HEK293 (cell line): ENCODE measurements at regions not wholly inside any gene's neighbourhood (a gene's known extent, or its start where the extent isn't known, plus 50 kb on each side); places are given as distances from the start of the nearest gene placed in this dataset.

Experiments used
- CTCF ChIA-PET: fragments of 350-600 bp; formaldehyde crosslinking; extraction: SDS; loops from one replicate; lab custom pipeline; 2021; ENCODE audit warnings: antibody characterized with exemption; lab: Yijun Ruan, JAX
- POLR2A ChIA-PET: fragments of 300-600 bp; formaldehyde crosslinking; extraction: SDS; loops from one replicate; lab custom pipeline; 2020; ENCODE audit warnings: antibody characterized with exemption, inconsistent platforms; lab: Yijun Ruan, JAX
- H3K27ac ChIP-seq: fragments of 200-500 bp; sonication (Bioruptor generic); 2 replicates; pipeline ENCODE4 v1.5.1; 2014; ENCODE audit warnings: low read depth, low read length, control low read depth, inconsistent platforms; ENCODE audit errors: extremely low read depth
- H3K36me3 ChIP-seq, 2 experiments: fragments of 200-500 bp in 1 of 2; sonication (Bioruptor generic) in 1 of 2; 1 replicate in 1 of 2; 2 replicates in 1 of 2; pipeline ENCODE4 v1.5.1; 2014 to 2017; ENCODE audit warnings: inconsistent platforms in 2 of 2, low read length in 2 of 2; ENCODE audit not compliant: control insufficient read depth in 2 of 2, insufficient read depth in 1 of 2
- H3K4me1 ChIP-seq: fragments of 200-500 bp; sonication (Bioruptor generic); 2 replicates; pipeline ENCODE4 v1.5.1; 2014; ENCODE audit warnings: mild to moderate bottlenecking, low read length, inconsistent platforms; ENCODE audit not compliant: control insufficient read depth, insufficient read depth
- H3K4me3 ChIP-seq: 2 replicates; pipeline ENCODE4 v1.5.1; 2011; ENCODE audit warnings: low read depth, mild to moderate bottlenecking, control low read depth, low read length, moderate library complexity
- H3K9me3 ChIP-seq: fragments of 200-500 bp; sonication (Bioruptor generic); 2 replicates; pipeline ENCODE4 v1.5.1; 2014; ENCODE audit warnings: low read depth, low read length, inconsistent platforms; ENCODE audit not compliant: control insufficient read depth, insufficient read depth
- FEZF1 ChIP-seq: fragments of 450-650 bp; formaldehyde crosslinking; IDR thresholded peaks from 2 replicates; pipeline ENCODE4 v1.5.1; 2016; ENCODE audit warnings: missing biosample characterization, missing genetic modification characterization
- GFI1B ChIP-seq: fragments of 450-650 bp; formaldehyde crosslinking; IDR thresholded peaks from 2 replicates; pipeline ENCODE4 v1.5.1; 2016; ENCODE audit warnings: missing biosample characterization, missing genetic modification characterization
- GLI4 ChIP-seq: fragments of 450-650 bp; formaldehyde crosslinking; IDR thresholded peaks from 2 replicates; pipeline ENCODE4 v1.5.1; 2016; ENCODE audit warnings: missing biosample characterization, missing genetic modification characterization
- SCRT1 ChIP-seq: fragments of 450-650 bp; formaldehyde crosslinking; IDR thresholded peaks from 2 replicates; pipeline ENCODE4 v1.5.1; 2016; ENCODE audit warnings: missing biosample characterization, missing genetic modification characterization, borderline replicate concordance
- ZNF10 ChIP-seq: fragments of 450-650 bp; formaldehyde crosslinking; IDR thresholded peaks from 2 replicates; pipeline ENCODE4 v1.5.1; 2017; ENCODE audit warnings: missing biosample characterization, missing genetic modification characterization
- ZNF24 ChIP-seq: fragments of 450-650 bp; formaldehyde crosslinking; IDR thresholded peaks from 2 replicates; pipeline ENCODE4 v1.5.1; 2016; ENCODE audit warnings: missing biosample characterization, missing genetic modification characterization
- ZNF302 ChIP-seq: fragments of 450-650 bp; formaldehyde crosslinking; IDR thresholded peaks from 2 replicates; pipeline ENCODE4 v1.5.1; 2016; ENCODE audit warnings: missing biosample characterization, missing genetic modification characterization, low read depth
- ZNF423 ChIP-seq: fragments of 450-650 bp; formaldehyde crosslinking; IDR thresholded peaks from 2 replicates; pipeline ENCODE4 v1.5.1; 2016; ENCODE audit warnings: missing biosample characterization, missing genetic modification characterization
- ZNF560 ChIP-seq: fragments of 450-650 bp; formaldehyde crosslinking; IDR thresholded peaks from 2 replicates; pipeline ENCODE4 v1.5.1; 2017; ENCODE audit warnings: missing biosample characterization, missing genetic modification characterization, borderline replicate concordance
- ZNF571 ChIP-seq: fragments of 450-650 bp; formaldehyde crosslinking; IDR thresholded peaks from 2 replicates; pipeline ENCODE4 v1.5.0; 2017; ENCODE audit warnings: missing biosample characterization, missing genetic modification characterization
- ZNF785 ChIP-seq: fragments of 450-650 bp; formaldehyde crosslinking; IDR thresholded peaks from 2 replicates; pipeline ENCODE4 v1.5.1; 2016; ENCODE audit warnings: missing biosample characterization, missing genetic modification characterization
- ZXDB ChIP-seq: fragments of 450-650 bp; formaldehyde crosslinking; IDR thresholded peaks from 2 replicates; pipeline ENCODE4 v1.5.1; 2016; ENCODE audit warnings: missing biosample characterization, missing genetic modification characterization
- TF ChIP-seq, protein P1 (sequence below): fragments of 450-650 bp; formaldehyde crosslinking; IDR thresholded peaks from 2 replicates; pipeline ENCODE4 v1.5.1; 2017; ENCODE audit warnings: missing biosample characterization, missing genetic modification characterization
- TF ChIP-seq, protein P2 (sequence below): fragments of 450-650 bp; formaldehyde crosslinking; IDR thresholded peaks from 2 replicates; pipeline ENCODE4 v1.5.1; 2017; ENCODE audit warnings: missing biosample characterization, missing genetic modification characterization
- TF ChIP-seq, protein P3 (sequence below): fragments of 450-650 bp; formaldehyde crosslinking; IDR thresholded peaks from 2 replicates; pipeline ENCODE4 v1.5.1; 2016; ENCODE audit warnings: missing biosample characterization, missing genetic modification characterization
- TF ChIP-seq, protein P4 (sequence below): fragments of 450-650 bp; formaldehyde crosslinking; IDR thresholded peaks from 2 replicates; pipeline ENCODE4 v1.5.1; 2016; ENCODE audit warnings: missing biosample characterization, missing genetic modification characterization

DNA sequence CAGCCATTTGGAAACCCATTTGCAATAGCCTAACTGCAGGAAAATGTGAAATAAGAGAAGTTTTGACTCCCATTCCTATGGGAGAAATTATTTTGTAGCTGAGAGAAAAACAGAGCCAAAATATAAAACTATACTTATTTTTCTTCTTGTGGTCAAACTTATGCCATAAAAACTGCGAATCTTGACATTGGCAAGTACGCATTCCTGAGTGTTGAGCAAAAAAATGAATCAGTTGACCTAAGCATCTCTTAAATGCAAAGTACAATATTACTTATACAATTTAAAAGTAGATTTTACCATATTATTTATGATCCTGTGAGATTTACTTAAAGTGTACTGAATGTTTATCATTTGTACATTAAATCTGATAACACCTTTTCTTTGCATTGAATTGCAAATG is 50.1 kb upstream of the CMC1 start:
- no peak overlapping the region for H3K27ac ChIP-seq
- TF ChIP-seq ZNF785 (tag by site-specific recombination) (no peak), GFI1B (tag by site-specific recombination) (no peak), ZNF423 (tag by site-specific recombination) (no peak), SCRT1 (tag by site-specific recombination) (no peak), ZXDB (tag by site-specific recombination) (no peak), GLI4 (no peak), FEZF1 (no peak), ZNF10 (no peak), ZNF560 (tag by site-specific recombination) (no peak), ZNF24 (tag by site-specific recombination) (no peak), ZNF571 (no peak), ZNF302 (no peak)
- TF ChIP-seq, protein P1, sequence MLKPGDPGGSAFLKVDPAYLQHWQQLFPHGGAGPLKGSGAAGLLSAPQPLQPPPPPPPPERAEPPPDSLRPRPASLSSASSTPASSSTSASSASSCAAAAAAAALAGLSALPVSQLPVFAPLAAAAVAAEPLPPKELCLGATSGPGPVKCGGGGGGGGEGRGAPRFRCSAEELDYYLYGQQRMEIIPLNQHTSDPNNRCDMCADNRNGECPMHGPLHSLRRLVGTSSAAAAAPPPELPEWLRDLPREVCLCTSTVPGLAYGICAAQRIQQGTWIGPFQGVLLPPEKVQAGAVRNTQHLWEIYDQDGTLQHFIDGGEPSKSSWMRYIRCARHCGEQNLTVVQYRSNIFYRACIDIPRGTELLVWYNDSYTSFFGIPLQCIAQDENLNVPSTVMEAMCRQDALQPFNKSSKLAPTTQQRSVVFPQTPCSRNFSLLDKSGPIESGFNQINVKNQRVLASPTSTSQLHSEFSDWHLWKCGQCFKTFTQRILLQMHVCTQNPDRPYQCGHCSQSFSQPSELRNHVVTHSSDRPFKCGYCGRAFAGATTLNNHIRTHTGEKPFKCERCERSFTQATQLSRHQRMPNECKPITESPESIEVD (tag by site-specific recombination), result no peak
- TF ChIP-seq, protein P2, sequence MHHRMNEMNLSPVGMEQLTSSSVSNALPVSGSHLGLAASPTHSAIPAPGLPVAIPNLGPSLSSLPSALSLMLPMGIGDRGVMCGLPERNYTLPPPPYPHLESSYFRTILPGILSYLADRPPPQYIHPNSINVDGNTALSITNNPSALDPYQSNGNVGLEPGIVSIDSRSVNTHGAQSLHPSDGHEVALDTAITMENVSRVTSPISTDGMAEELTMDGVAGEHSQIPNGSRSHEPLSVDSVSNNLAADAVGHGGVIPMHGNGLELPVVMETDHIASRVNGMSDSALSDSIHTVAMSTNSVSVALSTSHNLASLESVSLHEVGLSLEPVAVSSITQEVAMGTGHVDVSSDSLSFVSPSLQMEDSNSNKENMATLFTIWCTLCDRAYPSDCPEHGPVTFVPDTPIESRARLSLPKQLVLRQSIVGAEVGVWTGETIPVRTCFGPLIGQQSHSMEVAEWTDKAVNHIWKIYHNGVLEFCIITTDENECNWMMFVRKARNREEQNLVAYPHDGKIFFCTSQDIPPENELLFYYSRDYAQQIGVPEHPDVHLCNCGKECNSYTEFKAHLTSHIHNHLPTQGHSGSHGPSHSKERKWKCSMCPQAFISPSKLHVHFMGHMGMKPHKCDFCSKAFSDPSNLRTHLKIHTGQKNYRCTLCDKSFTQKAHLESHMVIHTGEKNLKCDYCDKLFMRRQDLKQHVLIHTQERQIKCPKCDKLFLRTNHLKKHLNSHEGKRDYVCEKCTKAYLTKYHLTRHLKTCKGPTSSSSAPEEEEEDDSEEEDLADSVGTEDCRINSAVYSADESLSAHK (tag by site-specific recombination), result no peak
- TF ChIP-seq, protein P3, sequence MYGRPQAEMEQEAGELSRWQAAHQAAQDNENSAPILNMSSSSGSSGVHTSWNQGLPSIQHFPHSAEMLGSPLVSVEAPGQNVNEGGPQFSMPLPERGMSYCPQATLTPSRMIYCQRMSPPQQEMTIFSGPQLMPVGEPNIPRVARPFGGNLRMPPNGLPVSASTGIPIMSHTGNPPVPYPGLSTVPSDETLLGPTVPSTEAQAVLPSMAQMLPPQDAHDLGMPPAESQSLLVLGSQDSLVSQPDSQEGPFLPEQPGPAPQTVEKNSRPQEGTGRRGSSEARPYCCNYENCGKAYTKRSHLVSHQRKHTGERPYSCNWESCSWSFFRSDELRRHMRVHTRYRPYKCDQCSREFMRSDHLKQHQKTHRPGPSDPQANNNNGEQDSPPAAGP (tag by site-specific recombination), result no peak
- TF ChIP-seq, protein P4, sequence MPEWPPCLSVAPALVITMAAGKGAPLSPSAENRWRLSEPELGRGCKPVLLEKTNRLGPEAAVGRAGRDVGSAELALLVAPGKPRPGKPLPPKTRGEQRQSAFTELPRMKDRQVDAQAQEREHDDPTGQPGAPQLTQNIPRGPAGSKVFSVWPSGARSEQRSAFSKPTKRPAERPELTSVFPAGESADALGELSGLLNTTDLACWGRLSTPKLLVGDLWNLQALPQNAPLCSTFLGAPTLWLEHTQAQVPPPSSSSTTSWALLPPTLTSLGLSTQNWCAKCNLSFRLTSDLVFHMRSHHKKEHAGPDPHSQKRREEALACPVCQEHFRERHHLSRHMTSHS (tag by site-specific recombination), result no peak
- TF ChIP-seq, all 188 proteins: peak for 0
- ChIA-PET POLR2A (no interaction called here), CTCF (no interaction called here)
- no peaks in the 10 kb centered on the region for H3K9me3 ChIP-seq
- H3K4me1 ChIP-seq, result no peaks in the 10 kb centered on the region
- H3K36me3 ChIP-seq, result no peaks in the 10 kb centered on the region
- H3K4me3 ChIP-seq, result no peak overlapping the region
